C4-2B (cell line): ENCODE measurements at regions not wholly inside any gene's neighbourhood (a gene's known extent, or its start where the extent isn't known, plus 50 kb on each side); places are given as distances from the start of the nearest gene placed in this dataset.

Experiments
- ZFX ChIP-seq: fragments of 450-650 bp; IDR thresholded peaks from 2 replicates; pipeline ENCODE4 v1.6.1; 2017
- TF ChIP-seq, protein P1 (sequence below): fragments of 450-650 bp; conservative IDR thresholded peaks from 2 replicates; pipeline ENCODE4 v1.5.1; 2017; ENCODE audit warnings: mild to moderate bottlenecking

DNA sequence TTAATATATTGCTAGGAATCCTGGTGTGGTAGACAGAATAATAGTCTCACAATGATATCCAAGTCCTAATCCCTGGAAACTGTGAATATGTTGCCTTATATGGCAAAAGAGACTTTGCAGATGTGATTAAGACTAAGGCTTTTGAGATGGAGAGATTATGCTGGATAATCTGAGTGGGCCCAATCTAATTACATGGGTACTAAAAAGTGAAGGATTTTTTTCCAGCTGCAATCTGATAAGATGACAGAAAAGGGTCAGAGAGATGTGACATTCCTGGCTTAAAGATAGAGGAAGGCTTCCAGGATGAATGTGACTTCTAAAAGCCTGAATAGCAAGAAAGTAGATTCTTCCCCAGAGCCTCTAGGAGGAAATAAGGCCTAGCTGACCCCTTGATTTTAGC, 80.7 kb upstream of the MPDZ start:
- TF ChIP-seq, protein P1, sequence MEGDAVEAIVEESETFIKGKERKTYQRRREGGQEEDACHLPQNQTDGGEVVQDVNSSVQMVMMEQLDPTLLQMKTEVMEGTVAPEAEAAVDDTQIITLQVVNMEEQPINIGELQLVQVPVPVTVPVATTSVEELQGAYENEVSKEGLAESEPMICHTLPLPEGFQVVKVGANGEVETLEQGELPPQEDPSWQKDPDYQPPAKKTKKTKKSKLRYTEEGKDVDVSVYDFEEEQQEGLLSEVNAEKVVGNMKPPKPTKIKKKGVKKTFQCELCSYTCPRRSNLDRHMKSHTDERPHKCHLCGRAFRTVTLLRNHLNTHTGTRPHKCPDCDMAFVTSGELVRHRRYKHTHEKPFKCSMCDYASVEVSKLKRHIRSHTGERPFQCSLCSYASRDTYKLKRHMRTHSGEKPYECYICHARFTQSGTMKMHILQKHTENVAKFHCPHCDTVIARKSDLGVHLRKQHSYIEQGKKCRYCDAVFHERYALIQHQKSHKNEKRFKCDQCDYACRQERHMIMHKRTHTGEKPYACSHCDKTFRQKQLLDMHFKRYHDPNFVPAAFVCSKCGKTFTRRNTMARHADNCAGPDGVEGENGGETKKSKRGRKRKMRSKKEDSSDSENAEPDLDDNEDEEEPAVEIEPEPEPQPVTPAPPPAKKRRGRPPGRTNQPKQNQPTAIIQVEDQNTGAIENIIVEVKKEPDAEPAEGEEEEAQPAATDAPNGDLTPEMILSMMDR = no peak
- no peak for TF ChIP-seq ZFX
